Testis (tissue), 2 donors: ENCODE measurements at regions not wholly inside any gene's neighbourhood (a gene's known extent, or its start where the extent isn't known, plus 50 kb on each side); places are given as distances from the start of the nearest gene placed in this dataset.

ENCODE experiments used
- DNase-seq: peaks from one replicate; pipeline ENCODE4 v3.0.0-alpha.2; 2019
- H3K27ac ChIP-seq, 2 donors: fragments of 200-600 bp; sonication (generic); one replicate each; pipeline ENCODE4 v1.5.1; 2019
- H3K27me3 ChIP-seq: fragments of 200-600 bp; sonication (generic); one replicate; pipeline ENCODE4 v1.5.1; 2019
- H3K36me3 ChIP-seq: fragments of 200-600 bp; sonication (generic); one replicate; pipeline ENCODE4 v1.5.1; 2017; ENCODE audit warnings: low read depth; ENCODE audit errors: missing control alignments
- H3K4me1 ChIP-seq: fragments of 200-600 bp; sonication (generic); one replicate; pipeline ENCODE4 v1.5.1; 2019
- H3K4me3 ChIP-seq, 2 donors: fragments of 200-600 bp; sonication (generic); one replicate each; pipeline ENCODE4 v1.5.1; 2017 to 2019
- H3K9me3 ChIP-seq: fragments of 200-600 bp; sonication (generic); one replicate; pipeline ENCODE4 v1.5.1; 2017
- POLR2A ChIP-seq: fragments of 450-650 bp; IDR thresholded peaks from one replicate; pipeline ENCODE4 v1.6.1; 2017; ENCODE audit warnings: antibody characterized with exemption, mild to moderate bottlenecking, moderate library complexity
- WGBS, 2 donors: methylation state at CpG; one replicate each; pipeline ENCODE4 v1.1.5; 2018; 5-methylcytosine and 5-hydroxymethylcytosine counted together
- intact Hi-C: fragments of 100-400 bp; cut with DNase I; formaldehyde crosslinking; loops from one replicate; pipeline ENCODE4 v1.15.1; 2023; ENCODE audit warnings: low total_unique reads
- TF ChIP-seq, protein P1 (sequence below), 3 experiments: fragments of 450-650 bp in 2 of 3; fragments of 200-600 bp in 1 of 3; sonication (generic) in 1 of 3; IDR thresholded peaks; one replicate each; pipeline ENCODE4 v1.5.1; 2016 to 2019; ENCODE audit warnings: antibody characterized with exemption in 3 of 3, mild to moderate bottlenecking in 2 of 3, moderate library complexity in 1 of 3

DNA sequence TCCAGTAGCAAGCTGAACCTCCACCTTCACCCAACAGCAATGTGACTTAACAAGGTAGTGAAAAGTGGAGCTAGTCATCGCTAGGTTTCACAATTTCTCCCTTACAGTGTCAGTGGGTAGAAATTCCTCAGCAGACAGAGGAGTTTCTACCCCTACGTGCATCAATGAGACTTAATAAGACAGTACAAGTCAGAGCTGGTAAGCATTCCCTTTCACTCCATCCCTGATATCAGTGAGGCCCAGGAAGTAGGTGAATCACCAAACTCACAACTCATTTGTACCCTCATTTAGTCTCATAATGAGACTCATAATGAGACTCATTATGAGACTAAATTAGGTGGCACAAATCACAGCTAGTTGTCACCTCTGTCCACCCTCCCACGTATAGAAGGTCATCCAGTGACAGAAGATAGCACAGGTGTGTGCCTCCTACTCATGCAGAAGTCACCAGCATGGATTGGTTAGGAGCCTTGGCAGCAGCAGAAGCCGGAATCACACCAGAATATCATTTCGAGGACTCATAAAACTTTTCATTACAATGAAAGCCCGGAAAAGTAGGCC lies 50.8 kb upstream of the NUDT10 start:
- TF ChIP-seq, protein P1, sequence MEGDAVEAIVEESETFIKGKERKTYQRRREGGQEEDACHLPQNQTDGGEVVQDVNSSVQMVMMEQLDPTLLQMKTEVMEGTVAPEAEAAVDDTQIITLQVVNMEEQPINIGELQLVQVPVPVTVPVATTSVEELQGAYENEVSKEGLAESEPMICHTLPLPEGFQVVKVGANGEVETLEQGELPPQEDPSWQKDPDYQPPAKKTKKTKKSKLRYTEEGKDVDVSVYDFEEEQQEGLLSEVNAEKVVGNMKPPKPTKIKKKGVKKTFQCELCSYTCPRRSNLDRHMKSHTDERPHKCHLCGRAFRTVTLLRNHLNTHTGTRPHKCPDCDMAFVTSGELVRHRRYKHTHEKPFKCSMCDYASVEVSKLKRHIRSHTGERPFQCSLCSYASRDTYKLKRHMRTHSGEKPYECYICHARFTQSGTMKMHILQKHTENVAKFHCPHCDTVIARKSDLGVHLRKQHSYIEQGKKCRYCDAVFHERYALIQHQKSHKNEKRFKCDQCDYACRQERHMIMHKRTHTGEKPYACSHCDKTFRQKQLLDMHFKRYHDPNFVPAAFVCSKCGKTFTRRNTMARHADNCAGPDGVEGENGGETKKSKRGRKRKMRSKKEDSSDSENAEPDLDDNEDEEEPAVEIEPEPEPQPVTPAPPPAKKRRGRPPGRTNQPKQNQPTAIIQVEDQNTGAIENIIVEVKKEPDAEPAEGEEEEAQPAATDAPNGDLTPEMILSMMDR (IDR thresholded peaks at IDR 0.05), result no peak
- TF ChIP-seq POLR2A, result no peak
- Histone ChIP-seq H3K4me3 (no peak overlapping the region), H3K36me3 (no peaks in the 10 kb centered on the region), H3K9me3 (no peaks in the 10 kb centered on the region), H3K27me3 (no peaks in the 10 kb centered on the region), H3K27ac (no peak overlapping the region), H3K4me1 (no peaks in the 10 kb centered on the region)
- intact Hi-C loops, result no loop called here
- no peak for DNase-seq
- WGBS, 2 donors, result 78 to 94% methylated on average over 5 to 6 of the region's 6 CpGs
